Islet precursor cell (in vitro differentiated cells): ENCODE measurements at regions not wholly inside any gene's neighbourhood (a gene's known extent, or its start where the extent isn't known, plus 50 kb on each side); places are given as distances from the start of the nearest gene placed in this dataset.
"Not testable (repeated sequence)": the region's sequence is repeated elsewhere in the genome, so short reads cannot be mapped to it uniquely, and the experiment has no call there.

Source experiments
- DNase-seq: peaks from one replicate; pipeline ENCODE4 v3.0.0-alpha.2; 2018

DNA sequence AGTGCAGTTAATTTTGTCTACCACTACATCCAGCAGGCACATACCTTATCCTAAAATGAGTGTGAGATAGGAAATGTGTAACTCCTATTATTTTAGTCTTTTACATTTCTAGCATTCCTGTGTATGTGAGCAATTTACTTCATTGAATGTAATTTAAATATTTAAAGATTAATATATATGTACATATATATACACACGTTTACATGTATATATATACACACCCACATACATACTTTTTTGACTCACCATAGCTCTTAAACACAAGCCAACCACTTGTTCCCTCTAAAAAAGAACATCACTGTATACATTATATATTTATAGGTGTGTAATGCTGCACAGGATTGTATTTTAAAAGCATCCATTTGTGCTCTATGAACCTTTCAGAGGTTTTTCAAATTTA is 425.6 kb upstream of the NECTIN3 start:
- no peak for DNase-seq

DNA sequence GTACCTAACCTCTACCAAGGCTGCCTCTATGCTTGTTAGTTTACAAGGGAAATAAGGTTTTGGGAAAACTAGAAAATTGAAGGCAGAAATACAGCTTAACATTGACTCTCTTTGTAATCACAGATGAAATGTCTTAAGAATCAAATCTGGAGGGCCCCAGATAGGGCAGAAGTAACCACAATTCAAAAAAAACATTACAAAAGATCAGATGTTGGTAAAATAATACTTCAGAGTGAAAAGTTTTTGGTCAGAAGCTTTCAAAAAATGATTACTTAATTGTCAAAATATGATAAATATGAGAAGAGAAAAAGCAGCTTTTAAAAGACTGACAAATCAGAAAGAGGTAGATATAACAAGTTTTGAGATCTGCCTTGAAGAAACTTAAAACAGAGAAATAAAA is 425.1 kb upstream of the NECTIN3 start:
- no peak for DNase-seq

DNA sequence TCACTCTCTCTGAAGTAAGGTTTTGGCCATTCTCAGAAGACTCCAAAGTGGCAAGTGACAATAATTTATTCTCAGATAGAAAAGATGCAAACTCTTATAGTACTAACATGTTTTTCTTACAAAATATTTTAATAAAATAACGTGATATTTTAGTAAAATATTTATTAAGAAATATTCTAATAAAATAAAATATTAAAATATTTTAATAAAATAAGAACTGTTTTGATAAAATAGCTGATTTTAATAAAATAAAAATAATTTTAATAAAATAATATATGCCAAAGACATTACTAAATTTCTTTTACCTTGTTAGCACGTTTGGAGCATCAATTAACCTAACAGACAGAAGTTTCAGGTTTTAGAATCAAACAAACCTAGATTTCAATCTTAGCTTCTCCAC is 424.0 kb upstream of the NECTIN3 start:
- DNase-seq: no peak

DNA sequence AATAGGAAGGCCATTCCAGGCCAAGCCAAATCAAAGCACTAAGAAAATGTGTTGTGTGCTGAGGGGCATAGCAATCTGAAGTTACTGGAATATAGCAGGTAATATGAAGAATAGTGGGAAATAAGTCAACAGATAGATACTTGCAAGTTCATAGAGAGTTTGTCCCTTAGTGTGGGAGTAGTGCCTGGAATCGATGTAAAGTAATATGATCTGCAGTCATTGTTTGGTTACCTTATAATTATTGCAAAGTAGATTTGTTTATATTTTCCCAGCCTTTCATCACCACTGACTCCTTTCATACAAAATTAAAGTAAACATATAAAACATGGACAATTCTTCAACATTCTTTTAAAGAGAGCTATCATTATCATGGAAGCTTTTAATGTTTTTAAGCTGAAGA is 420.9 kb upstream of the NECTIN3 start:
- no peak for DNase-seq

DNA sequence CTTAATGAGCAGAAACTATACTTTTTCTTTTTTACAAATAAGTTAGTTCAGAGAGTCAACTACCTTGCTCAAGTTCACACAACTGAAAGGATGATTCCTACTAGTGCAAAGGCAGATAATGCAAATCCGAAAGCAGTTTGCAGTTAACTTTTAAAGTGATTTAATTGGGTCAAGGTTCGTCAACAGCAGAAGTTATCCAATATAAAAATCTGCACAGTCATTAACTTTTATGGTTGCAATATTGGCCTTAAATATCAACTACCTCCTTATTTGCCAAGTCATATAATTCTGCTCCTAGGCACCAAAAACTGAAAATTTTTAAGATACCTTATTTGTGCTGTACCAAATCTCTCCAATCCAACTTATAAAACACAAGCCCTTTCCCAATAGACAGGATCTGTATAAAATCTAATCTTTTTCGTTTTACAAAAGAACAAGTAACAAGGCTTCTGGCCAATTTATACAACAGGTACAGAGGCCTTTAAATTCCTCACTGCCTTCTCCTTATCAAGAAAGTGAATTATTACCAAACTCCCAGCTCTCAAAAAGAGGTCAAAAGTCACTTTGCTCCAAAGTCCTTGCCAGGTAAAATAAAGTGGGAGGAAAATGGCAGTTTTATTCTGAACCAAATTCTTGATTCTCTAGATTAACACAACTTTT is 416.6 kb upstream of the NECTIN3 start:
- no peak for DNase-seq

DNA sequence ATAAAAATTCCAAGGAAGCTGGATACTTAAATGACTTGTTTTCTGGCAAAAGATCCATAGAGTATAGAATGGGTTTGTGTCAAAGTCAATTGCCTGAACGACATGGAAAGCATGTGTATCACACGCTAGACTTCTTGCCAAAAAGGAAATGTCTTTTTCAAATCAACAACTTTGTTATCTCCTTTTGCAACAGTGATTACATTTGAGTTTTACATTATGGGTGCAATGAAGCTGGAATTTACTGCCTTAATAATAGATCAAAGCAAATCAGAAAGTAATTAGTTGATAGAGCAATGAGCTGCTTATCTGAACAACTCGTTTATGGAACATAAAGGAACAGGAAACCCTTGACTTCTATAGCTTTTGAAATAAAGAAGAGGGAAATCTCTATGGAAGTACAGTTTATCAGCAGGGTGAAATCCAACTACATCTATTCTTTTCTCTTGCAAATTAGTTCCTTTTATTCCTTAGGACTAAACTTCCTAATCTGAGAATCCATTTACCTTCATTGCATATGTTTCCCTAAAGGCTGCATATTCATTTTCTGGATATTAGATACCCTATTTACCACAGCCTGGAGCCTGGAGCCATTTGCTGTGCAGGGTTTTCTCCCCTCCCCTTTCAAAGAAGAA is 415.1 kb upstream of the NECTIN3 start:
- no peak for DNase-seq

DNA sequence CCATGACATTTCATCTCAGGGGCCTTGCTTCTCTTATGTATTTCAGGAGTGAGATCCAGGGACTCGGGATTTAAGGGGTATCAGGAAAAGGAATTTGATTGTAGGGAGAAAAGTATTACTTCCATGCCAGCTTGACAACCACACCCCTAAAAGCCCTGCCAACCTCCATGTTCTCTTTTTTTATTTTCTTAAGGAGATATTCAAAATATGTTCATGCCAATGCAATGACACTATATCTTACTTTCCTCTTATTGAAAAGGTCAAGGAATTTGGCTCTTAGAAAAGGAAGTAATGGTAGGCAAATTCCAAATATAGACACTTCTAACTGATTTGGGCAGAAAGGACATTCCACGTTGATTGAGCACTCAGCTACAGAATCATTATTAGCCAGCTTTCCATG is 407.5 kb upstream of the NECTIN3 start:
- DNase-seq: no peak

DNA sequence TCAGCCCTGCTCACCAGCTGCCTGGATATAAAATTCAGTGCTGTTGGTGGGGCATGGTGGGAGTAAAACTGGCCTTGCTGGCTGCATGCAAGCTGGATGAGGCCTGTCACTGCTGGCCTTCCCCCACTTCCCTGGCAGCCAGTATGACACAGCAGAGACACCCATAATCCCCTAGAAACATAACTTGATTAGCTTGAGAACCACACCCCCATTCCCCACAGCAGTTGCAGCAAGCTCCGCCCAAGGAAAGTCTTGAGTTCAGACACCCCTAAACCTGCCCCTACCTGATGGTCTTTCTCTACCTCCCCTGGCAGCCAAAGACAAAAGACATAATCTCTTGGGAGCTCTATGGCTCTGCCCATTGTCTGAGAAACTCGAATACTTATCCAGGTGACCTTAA is 405.1 kb upstream of the NECTIN3 start:
- DNase-seq: no peak

DNA sequence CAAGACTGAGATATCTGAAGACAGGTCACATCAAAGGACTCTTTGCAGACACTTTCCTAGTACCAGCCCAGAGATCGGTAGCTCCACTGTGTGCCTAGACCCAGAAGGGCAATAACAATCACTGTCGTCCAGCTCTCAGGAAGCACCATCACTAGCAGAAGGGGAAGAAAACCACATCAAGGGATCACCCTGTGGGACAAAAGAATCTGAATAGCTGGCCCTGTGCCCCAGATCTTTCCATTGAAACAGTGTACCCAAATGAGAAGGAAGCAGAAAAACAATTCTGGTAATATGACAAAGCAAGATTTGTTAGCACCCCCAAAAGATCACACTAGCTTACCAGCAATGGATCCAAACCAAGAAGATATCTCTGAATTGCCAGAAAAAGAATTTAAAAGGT is 404.4 kb upstream of the NECTIN3 start:
- no peak for DNase-seq

DNA sequence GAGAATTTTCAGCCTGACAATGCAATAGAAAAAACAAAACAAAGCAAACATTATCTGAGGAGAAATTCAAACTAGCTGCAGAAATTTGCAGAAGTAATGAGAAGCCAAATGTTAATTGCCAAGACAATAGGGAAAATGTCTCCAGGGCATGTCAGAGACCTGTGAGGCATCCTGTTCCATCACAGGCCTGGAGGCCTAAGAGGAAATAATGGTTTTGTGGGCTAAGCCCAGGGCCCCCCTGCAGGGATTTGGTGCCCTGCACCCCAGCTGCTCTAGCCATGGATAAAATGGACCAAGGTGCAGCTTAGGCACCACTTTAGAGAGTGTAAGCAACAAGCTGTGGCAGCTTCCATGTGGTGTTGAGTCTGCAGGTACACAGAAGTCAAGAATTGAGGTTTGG is 401.2 kb upstream of the NECTIN3 start:
- no peak for DNase-seq

DNA sequence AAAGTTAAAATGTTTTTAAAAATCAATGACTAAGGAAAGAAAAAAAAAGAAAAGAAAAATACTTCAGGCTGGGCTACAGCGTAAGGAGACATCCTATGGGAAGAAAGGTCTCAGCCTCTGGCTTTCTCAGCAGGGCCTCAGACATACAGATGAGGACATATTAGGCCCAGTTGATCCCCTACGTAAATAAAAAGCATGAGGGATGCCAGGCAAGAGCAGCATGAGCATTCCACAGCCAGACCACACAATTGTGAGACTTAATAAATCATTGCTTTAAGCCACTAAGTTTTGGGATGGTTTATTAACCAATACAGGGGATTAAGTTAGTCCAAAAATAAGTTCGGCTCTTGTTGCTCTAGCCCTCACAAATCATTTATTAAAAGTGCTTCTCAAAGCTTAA is 394.1 kb upstream of the NECTIN3 start:
- no peak for DNase-seq

DNA sequence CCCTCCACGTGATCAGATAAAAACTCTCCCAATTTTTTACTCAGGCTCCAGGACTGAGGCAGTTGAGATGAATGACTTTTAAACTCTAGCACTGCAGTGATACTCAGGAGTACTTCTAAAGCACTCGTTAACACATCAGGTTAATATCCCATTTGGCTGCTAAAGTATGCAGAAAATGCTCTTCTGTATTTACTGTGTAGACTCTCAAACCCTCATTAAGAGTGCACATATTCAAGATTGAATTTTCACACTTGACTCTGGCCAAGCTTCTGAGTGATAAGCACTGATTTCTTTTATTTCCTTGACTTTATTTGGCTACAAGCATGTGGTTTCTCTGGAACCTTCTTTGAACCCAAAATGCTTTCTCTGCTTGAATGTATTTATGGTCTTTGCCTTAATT is 392.3 kb upstream of the NECTIN3 start:
- no peak for DNase-seq

DNA sequence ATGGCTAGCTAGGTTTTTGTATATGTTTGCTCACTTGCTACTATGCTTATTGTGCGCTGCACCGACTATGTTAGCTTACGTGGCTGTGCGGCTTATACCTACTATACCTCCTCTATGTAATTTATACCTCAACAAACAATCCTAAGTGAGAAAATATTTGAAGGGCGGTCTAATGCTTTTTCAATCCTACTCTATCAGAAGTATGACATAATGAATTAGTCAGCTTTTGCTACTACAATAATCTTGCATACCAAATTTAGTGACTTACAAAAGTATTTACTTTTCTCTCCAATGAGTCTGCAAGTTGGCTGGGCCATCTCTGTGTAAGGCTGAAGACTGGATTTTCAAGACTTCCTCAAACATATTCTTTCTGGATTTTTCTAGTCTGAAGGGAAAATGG is 391.2 kb upstream of the NECTIN3 start:
- DNase-seq: no peak

DNA sequence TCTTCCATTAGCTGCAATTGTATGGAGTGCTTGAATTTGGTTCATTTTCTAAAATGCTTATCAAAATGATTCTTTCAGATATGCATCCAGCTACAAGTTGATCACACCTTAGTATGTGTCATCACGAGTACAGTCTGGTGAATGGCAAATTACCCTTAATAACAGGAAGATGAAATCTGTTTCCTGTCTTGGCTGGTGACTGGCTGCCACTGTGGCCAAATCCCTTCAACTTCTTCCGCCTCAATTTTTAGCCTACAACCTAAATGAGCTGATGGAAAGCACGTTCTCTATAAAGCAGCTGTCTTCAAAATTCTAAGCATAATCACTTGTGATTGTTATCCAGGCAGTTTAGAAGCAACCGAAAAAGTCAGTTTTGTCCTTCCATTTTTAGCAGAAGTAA is 387.1 kb upstream of the NECTIN3 start:
- no peak for DNase-seq

DNA sequence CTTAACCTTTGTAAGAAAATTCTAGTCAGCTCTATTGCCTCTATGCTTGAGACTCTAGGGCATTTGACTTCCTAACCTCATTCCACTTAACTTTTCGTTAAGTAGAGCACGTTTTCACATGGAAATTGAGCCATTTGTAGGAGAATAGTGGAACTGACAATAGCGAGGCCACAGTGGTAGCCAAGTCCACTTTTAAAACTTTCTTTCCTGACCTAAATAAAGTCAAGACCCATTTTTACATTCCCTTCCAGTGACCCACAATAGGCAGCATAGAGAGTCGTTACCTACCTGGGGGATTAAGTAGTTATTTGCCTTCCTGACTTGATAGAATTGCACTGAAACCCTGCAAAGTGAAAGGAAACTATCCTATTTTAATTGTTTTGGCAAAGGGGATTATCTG is 386.0 kb upstream of the NECTIN3 start:
- DNase-seq: no peak

DNA sequence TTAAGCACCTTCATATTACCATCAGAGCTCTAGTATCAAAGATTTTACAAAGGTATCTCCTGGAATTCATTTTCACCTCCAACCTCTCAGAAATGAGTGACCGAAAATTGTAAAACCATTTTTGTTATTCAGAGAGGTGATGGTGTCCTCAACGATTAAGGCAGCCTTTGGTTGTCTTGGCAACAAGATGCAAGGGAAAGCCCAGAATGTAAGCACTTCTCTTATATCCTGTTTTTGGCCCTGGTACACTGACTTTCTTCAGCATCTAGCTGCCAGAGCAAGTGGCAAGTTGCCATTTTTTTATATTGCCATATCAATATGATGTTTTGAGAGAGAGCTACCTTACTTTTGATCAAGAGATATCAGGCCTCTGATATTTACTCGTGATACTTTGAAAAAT is 384.9 kb upstream of the NECTIN3 start:
- no peak for DNase-seq

DNA sequence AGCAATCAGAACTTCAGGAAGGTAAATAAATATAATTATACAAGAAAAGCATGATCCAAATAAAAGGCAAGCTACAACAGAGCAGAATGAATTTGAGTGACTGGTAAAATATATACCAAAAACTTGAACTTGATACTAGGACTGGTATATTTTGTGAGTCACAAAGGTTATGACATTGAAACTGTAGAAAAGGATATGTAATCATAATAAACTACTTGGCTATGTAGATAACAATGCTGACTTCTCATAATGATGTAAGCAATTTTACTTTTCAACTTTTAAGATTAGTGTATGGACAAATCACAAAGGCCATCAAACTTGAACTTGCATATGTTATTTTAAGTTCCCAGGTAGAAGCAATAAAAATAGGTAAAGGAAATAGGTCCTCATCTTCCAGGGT is 384.5 kb upstream of the NECTIN3 start:
- no peak for DNase-seq

DNA sequence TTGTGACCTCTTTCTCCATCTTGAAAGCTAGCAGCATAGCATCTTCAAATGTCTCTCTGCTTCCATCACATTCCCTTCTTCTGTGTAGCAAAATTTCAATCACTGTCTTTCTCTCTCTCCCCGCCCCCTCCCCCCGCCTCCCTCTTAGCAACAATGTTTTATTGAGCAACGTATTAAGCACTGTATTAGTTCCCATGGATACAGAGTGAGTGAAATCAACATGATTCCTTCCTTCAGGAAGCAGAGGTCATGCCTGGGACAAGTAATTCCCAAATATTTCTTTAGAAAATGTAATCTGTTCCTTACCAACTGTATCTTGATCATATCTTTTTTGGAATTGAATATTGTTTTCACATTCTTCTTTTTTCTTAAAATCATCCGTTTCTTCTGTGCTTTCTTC is 373.7 kb upstream of the NECTIN3 start:
- no peak for DNase-seq

DNA sequence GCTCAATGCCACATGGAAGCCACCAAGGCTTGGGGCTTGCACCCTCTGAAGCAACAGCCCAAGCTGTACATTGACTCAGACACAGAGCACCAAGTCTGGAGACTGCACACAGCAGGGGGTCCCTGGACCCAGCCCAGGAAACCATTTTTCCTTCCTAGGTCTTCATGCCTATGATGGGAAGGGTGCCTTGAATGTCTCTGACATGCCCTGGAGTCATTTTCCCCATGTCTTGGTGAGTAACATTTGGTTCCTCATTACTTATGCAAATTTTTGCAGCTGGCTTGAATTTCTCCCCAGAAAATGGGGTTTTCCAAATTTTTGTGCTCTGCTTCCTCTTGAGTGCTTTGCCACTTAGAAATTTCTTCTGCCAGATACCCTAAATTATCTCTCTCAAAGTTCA is 367.3 kb upstream of the NECTIN3 start:
- DNase-seq: not testable (repeated sequence)

DNA sequence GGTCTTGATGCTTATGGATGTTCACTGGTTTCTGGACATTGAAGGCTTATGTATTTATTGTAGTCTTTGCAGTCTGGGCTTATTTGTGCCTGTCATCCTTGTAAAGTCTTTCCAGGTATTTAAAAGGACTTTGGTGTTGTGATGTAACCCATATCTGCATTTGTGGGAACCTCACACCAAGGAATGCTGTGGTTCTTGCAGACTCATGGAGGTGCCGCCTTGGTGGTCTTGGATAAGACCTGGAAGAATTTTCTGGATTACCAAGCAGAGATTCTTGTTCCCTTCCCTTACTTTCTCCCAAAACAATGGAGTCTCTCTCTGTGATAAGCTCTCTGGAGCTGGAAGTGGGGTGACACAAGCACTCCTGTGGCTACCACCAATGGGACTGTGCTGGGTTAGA is 363.5 kb upstream of the NECTIN3 start:
- no peak for DNase-seq

DNA sequence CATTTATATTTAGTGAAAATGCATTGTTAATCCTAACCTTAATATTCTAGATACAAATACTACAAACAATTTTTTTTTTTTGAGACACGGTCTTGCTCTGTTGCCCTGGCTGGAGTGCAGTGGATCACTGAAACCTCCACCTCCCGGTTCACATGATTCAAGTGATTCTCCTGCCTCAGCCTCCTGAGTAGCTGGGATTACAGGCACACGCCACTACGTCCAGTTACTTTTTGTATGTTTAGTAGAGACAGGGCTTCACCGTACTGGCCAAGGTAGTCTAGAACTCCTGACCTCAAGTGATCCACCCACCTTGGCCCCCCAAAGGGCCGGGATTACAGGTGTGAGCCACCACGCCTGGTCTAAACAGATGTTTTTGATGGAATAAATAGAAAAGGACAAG is 361.5 kb upstream of the NECTIN3 start:
- no peak for DNase-seq

DNA sequence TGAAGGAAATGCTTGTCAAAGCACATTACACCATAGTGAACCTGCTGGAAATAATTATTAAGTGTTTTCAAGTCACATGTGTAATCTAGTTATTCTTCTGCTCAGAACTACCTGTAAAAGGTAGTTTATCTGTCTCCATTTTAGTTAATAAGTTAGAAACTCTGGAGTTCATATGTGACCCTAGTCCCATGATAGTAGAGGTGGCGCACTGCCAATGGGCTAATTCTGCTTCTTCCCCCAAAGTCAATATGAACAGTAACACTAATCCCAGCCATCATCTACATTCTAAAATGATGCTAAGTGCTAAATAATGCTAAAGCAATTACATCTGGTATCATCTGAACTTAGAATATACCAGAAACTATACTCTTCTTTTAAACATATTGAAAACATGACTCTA is 361.0 kb upstream of the NECTIN3 start:
- no peak for DNase-seq

DNA sequence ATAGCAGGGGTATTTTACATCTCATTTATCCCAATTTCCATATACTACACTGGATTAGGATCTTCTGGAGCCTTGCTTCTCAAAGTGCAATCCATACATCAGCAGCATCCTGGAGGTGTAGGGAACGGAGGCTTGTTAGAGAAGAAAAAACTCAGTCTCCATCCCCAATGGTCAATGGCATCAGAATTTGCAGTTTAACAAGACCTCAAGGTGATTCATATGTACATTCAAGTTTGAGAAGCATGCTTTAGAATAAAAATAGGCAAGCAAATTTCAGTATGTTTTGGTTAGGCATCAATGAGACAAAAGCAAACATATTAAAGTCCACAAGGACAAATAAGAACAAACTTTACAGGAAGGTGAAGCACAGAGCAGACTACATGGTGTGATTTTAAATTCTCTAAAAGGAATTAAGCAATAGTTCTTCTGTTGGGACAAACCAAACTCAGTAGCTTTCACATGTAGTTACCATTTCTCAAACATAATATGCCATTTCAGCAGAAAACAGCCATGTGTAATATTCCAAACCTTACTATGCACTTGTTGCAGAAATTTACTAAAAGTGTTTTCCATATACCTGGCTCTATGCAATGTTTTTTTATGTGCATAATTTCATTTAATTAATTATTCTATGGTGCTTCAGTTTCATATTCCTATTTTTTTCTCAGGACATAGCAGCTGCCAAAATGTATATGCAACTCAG is 360.3 kb upstream of the NECTIN3 start:
- no peak for DNase-seq

DNA sequence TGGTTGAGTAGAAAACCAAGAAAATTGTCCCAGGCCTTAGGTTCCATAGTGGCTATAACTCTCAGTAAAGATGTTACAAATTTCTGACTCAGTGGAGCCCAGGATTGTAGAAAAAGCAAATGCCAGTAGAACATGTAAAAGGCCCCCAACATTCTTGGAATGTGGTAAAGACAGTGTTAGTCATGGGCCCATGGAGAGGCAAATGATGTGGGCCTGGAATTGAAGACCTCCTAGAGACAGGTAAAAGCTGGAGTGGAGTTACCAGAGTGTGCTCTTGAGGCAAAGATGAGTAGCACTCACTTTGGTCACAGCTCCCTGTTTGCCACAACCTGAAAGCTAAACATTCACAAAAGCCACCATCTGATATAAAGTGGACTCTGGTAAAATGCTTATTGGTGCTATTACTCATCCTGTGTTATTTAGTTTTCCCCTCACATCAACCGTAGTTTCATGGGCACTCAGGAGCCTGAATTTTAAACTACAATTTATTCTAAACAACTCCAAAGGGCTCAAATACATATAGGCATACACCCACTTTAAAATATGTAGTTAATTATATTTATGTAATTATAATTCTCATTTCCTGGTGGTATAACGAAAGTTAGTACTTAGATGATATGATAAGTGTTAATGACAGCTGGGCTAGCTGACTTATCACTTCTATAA is 359.6 kb upstream of the NECTIN3 start:
- DNase-seq: peak; percentile 56
